ENCODE measurements at regions not wholly inside any gene's neighbourhood (a gene's known extent, or its start where the extent isn't known, plus 50 kb on each side); places are given as distances from the start of the nearest gene placed in this dataset.

DNA sequence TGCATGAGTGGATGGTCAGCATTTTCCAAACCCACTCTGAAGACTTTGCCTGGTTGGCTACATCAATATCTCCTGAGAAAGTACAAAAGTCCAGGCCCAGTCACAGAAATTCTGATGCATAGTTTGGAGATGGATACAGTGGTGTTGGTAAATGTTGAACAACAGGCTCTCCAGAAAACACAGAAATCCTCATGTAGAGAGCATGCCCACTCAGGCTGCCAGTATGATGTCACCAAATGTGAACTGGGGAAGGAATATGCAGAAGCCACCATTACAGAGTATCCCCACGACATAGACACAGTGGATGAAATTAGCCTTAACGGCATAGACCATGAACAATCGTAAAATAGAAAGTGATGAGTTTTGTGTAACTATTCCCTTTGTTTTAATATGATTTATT lies 97.1 kb upstream of the NXT1 start:
- TF ChIP-seq, protein P1, sequence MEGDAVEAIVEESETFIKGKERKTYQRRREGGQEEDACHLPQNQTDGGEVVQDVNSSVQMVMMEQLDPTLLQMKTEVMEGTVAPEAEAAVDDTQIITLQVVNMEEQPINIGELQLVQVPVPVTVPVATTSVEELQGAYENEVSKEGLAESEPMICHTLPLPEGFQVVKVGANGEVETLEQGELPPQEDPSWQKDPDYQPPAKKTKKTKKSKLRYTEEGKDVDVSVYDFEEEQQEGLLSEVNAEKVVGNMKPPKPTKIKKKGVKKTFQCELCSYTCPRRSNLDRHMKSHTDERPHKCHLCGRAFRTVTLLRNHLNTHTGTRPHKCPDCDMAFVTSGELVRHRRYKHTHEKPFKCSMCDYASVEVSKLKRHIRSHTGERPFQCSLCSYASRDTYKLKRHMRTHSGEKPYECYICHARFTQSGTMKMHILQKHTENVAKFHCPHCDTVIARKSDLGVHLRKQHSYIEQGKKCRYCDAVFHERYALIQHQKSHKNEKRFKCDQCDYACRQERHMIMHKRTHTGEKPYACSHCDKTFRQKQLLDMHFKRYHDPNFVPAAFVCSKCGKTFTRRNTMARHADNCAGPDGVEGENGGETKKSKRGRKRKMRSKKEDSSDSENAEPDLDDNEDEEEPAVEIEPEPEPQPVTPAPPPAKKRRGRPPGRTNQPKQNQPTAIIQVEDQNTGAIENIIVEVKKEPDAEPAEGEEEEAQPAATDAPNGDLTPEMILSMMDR (conservative IDR thresholded peaks at IDR 0.05): no peak
- no peak for TF ChIP-seq ZFX (IDR thresholded peaks at IDR 0.05)
